ENCODE measurements at regions not wholly inside any gene's neighbourhood (a gene's known extent, or its start where the extent isn't known, plus 50 kb on each side); places are given as distances from the start of the nearest gene placed in this dataset.

DNA sequence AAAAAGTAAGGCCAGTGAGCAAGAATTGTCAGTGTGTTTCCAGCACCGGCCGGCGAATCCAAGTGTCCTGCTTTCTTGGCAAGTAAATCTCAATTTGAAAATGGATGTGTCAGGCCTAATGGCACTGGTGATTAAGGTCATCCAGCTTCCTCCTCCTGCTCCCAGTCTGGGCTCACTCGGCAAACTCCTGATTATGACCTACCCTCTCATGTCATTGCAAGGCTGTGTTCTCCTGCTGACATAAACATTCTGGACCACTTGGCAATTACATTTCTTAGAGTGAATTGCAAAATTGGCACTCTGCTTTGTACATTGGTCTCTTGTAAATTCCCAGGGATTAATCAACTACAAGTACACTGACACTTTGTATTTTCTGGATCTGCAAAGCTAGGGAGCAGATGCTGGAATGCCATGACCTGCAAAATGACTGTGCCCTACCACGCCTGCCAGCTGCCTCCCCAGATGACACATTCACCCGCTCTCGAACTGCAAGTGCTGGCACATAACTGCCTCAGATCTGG, 473.8 kb downstream of the KIF20B start:
- 31% methylated on average over 7 of the region's 7 CpGs for WGBS (ENCODE audit: low lambda C conversion rate)
- Histone ChIP-seq H3K36me3 (replicated peaks in 1 of 2; ENCODE audit: control insufficient read depth in 1 of 2, insufficient read depth in 2 of 2, low read length in 2 of 2) (no peaks in the 10 kb centered on the region), H3K27ac (ENCODE audit: extremely low read length, insufficient read depth, low read length) (no peak overlapping the region), H2AFZ (ENCODE audit: low read length) (no peak overlapping the region), H4K20me1 (ENCODE audit: insufficient read depth, low read length) (no peaks in the 10 kb centered on the region), H3K27me3 (ENCODE audit: control insufficient read depth in 1 of 2, insufficient read depth in 2 of 2, low read length in 2 of 2) (no peaks in the 10 kb centered on the region), H3K79me2 (ENCODE audit: insufficient read depth, low read length) (no peaks in the 10 kb centered on the region), H3K9ac (ENCODE audit: insufficient read depth, low read depth, low read length) (no peak overlapping the region), H3K9me3 (ENCODE audit: low read length) (no peaks in the 10 kb centered on the region), H3K4me3 (replicated peaks in 1 of 3; ENCODE audit: insufficient read depth in 1 of 3, low read depth in 2 of 3, low read length in 3 of 3) (no peak overlapping the region), H3K4me2 (ENCODE audit: low read depth, low read length) (no peak overlapping the region), H3K4me1 (ENCODE audit: insufficient read depth, low read length) (no peaks in the 10 kb centered on the region)
- ATAC-seq (no peak), FAIRE-seq (no peak), DNase-seq (ENCODE audit: low spot score) (no peak)
- intact Hi-C loops (cut with micrococcal nuclease; ENCODE audit: unreplicated experiment) = no loop called here
- no TSS peak for BruUV-seq (replicated peaks)
- CTCF ChIA-PET (ENCODE audit: low intra/inter-chr PET ratio, low total read pairs) = no interaction called here
- TF ChIP-seq, protein P1, sequence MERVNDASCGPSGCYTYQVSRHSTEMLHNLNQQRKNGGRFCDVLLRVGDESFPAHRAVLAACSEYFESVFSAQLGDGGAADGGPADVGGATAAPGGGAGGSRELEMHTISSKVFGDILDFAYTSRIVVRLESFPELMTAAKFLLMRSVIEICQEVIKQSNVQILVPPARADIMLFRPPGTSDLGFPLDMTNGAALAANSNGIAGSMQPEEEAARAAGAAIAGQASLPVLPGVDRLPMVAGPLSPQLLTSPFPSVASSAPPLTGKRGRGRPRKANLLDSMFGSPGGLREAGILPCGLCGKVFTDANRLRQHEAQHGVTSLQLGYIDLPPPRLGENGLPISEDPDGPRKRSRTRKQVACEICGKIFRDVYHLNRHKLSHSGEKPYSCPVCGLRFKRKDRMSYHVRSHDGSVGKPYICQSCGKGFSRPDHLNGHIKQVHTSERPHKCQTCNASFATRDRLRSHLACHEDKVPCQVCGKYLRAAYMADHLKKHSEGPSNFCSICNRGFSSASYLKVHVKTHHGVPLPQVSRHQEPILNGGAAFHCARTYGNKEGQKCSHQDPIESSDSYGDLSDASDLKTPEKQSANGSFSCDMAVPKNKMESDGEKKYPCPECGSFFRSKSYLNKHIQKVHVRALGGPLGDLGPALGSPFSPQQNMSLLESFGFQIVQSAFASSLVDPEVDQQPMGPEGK (CRISPR knock-in tag; IDR thresholded peaks at IDR 0.05) = no peak
- TF ChIP-seq, protein P2, sequence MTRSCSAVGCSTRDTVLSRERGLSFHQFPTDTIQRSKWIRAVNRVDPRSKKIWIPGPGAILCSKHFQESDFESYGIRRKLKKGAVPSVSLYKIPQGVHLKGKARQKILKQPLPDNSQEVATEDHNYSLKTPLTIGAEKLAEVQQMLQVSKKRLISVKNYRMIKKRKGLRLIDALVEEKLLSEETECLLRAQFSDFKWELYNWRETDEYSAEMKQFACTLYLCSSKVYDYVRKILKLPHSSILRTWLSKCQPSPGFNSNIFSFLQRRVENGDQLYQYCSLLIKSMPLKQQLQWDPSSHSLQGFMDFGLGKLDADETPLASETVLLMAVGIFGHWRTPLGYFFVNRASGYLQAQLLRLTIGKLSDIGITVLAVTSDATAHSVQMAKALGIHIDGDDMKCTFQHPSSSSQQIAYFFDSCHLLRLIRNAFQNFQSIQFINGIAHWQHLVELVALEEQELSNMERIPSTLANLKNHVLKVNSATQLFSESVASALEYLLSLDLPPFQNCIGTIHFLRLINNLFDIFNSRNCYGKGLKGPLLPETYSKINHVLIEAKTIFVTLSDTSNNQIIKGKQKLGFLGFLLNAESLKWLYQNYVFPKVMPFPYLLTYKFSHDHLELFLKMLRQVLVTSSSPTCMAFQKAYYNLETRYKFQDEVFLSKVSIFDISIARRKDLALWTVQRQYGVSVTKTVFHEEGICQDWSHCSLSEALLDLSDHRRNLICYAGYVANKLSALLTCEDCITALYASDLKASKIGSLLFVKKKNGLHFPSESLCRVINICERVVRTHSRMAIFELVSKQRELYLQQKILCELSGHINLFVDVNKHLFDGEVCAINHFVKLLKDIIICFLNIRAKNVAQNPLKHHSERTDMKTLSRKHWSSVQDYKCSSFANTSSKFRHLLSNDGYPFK (CRISPR knock-in tag; IDR thresholded peaks at IDR 0.05; ENCODE audit: borderline replicate concordance) = no peak
- TF ChIP-seq NKX3-1 (CRISPR knock-in tag; IDR thresholded peaks at IDR 0.05) (no peak), SP140L (CRISPR knock-in tag; IDR thresholded peaks at IDR 0.05; ENCODE audit: borderline replicate concordance) (no peak), CREM (IDR thresholded peaks at IDR 0.05) (no peak), CREM (CRISPR knock-in tag; IDR thresholded peaks at IDR 0.05) (no peak), MTA1 (CRISPR knock-in tag; IDR thresholded peaks at IDR 0.05; ENCODE audit: borderline replicate concordance) (no peak), DMAP1 (CRISPR knock-in tag; IDR thresholded peaks at IDR 0.05) (no peak)
- TF ChIP-seq, protein P3, sequence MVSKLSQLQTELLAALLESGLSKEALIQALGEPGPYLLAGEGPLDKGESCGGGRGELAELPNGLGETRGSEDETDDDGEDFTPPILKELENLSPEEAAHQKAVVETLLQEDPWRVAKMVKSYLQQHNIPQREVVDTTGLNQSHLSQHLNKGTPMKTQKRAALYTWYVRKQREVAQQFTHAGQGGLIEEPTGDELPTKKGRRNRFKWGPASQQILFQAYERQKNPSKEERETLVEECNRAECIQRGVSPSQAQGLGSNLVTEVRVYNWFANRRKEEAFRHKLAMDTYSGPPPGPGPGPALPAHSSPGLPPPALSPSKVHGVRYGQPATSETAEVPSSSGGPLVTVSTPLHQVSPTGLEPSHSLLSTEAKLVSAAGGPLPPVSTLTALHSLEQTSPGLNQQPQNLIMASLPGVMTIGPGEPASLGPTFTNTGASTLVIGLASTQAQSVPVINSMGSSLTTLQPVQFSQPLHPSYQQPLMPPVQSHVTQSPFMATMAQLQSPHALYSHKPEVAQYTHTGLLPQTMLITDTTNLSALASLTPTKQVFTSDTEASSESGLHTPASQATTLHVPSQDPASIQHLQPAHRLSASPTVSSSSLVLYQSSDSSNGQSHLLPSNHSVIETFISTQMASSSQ (IDR thresholded peaks at IDR 0.05; ENCODE audit: low read depth) = no peak
- TF ChIP-seq, protein P3 (CRISPR knock-in tag; IDR thresholded peaks at IDR 0.05; ENCODE audit: borderline replicate concordance) = no peak
- POLR2A ChIA-PET = no interaction called here
- in situ Hi-C loops (cut with HindIII; ENCODE audit: extremely low pct_ligation_motif_present, low pct_unique_long_range_greater_than_20kb) = no loop called here

All from HepG2 (cell line).